ACHN (cell line): ENCODE measurements at regions not wholly inside any gene's neighbourhood (a gene's known extent, or its start where the extent isn't known, plus 50 kb on each side); places are given as distances from the start of the nearest gene placed in this dataset.

Experiments
- DNase-seq: peaks from one replicate; pipeline ENCODE4 v3.0.0-alpha.2; 2015
- in situ Hi-C: cut with HindIII; loops from 2 replicates; pipeline ENCODE4 v1.10.0; 2017; ENCODE audit warnings: low sequenced_read_pairs, low pct_ligation_motif_present, low pct_unique_long_range_greater_than_20kb

GRCh38 chr5:100479079-100479688, 56.0 kb upstream of the FAM174A start:
- peak; percentile 27 for DNase-seq
- in situ Hi-C loops = no loop called here

- in situ Hi-C loops = no loop called here
- DNase-seq = no peak
These were observed 63.1 kb upstream of the FAM174A start for GRCh38 chr5:100472091-100472490.

- in situ Hi-C loops = no loop called here
- no peak for DNase-seq
These were observed 65.4 kb upstream of the FAM174A start for GRCh38 chr5:100469767-100470166.

GRCh38 chr5:100464418-100464817, 70.8 kb upstream of the FAM174A start:
- in situ Hi-C loops = no loop called here
- DNase-seq = peak; percentile 71

- in situ Hi-C loops = no loop called here
- no peak for DNase-seq
These were observed 78.6 kb upstream of the FAM174A start for GRCh38 chr5:100456615-100457014.

- in situ Hi-C loops = no loop called here
- no peak for DNase-seq
These were observed 83.0 kb upstream of the FAM174A start for GRCh38 chr5:100452126-100452525.

GRCh38 chr5:100448111-100448528, 87.1 kb upstream of the FAM174A start:
- in situ Hi-C loops = no loop called here
- DNase-seq = no peak

GRCh38 chr5:100446879-100447430, 88.2 kb upstream of the FAM174A start:
- DNase-seq = no peak
- in situ Hi-C loops = no loop called here

- in situ Hi-C loops = no loop called here
These were observed 90.2 kb upstream of the FAM174A start for GRCh38 chr5:100444961-100445360.

GRCh38 chr5:100434815-100435214, 100.4 kb upstream of the FAM174A start:
- no peak for DNase-seq
- in situ Hi-C loops = no loop called here

More at GRCh38 chr5:100444961-100445360, 90.2 kb upstream of the FAM174A start:
- no peak for DNase-seq

GRCh38 chr5:100432741-100433140, 102.4 kb upstream of the FAM174A start:
- in situ Hi-C loops = no loop called here
- no peak for DNase-seq

- in situ Hi-C loops = no loop called here
- DNase-seq = peak; percentile 42
These were observed 104.6 kb upstream of the FAM174A start for GRCh38 chr5:100430268-100431195.

GRCh38 chr5:100424787-100425186, 110.4 kb upstream of the FAM174A start:
- in situ Hi-C loops = no loop called here
- DNase-seq = no peak

- DNase-seq = no peak
- in situ Hi-C loops = no loop called here
These were observed 111.2 kb upstream of the FAM174A start for GRCh38 chr5:100424017-100424416.

- no peak for DNase-seq
- in situ Hi-C loops = no loop called here
These were observed 111.8 kb upstream of the FAM174A start for GRCh38 chr5:100423330-100423729.

- DNase-seq = no peak
- in situ Hi-C loops = no loop called here
These were observed 113.8 kb upstream of the FAM174A start for GRCh38 chr5:100421360-100421759.

GRCh38 chr5:100418231-100418630, 116.9 kb upstream of the FAM174A start:
- in situ Hi-C loops = no loop called here

GRCh38 chr5:100409660-100410151, 125.5 kb upstream of the FAM174A start:
- in situ Hi-C loops = no loop called here
- no peak for DNase-seq

More at GRCh38 chr5:100418231-100418630, 116.9 kb upstream of the FAM174A start:
- DNase-seq = no peak

GRCh38 chr5:100407053-100407452, 128.1 kb upstream of the FAM174A start:
- in situ Hi-C loops = no loop called here
- no peak for DNase-seq
